ENCODE measurements at regions not wholly inside any gene's neighbourhood (a gene's known extent, or its start where the extent isn't known, plus 50 kb on each side); places are given as distances from the start of the nearest gene placed in this dataset.

DNA sequence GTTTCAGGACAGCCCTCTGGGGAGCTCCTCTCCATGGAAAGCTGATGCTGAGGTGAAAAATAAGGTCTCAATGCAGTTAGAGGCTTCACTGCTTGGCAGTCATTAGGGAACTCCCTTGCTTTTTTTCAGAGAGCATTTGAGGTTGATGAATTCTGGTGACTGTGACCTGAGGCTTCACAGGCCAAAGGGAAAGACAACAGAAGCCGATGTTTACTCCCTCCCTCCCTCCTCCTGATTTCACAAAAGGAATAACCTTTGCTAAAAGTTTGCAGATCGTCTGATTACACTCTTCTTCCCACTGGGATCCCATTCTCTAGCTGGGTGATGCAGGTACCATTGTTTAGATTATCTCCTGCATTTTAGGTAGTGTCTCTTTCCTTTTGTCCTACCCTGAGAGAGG is 329.4 kb downstream of the KIF4B start:
- H3K9me3 ChIP-seq (ENCODE audit: control insufficient read depth in 2 of 3, insufficient read depth in 1 of 3, low read length in 3 of 3), result no peaks in the 10 kb centered on the region
- H3K36me3 ChIP-seq (ENCODE audit: control insufficient read depth in 2 of 3, insufficient read depth in 3 of 3, low read length in 3 of 3), result no peaks in the 10 kb centered on the region
- DNase-seq (no peak), FAIRE-seq (no peak)
- H3K9ac ChIP-seq (ENCODE audit: low read length in 3 of 3), result no peak overlapping the region
- H3K27me3 ChIP-seq (ENCODE audit: control insufficient read depth, insufficient read depth, low read length), result no peaks in the 10 kb centered on the region
- no peak overlapping the region for H3K4me3 ChIP-seq (ENCODE audit: low read length in 3 of 3)
- TF ChIP-seq, protein P1, sequence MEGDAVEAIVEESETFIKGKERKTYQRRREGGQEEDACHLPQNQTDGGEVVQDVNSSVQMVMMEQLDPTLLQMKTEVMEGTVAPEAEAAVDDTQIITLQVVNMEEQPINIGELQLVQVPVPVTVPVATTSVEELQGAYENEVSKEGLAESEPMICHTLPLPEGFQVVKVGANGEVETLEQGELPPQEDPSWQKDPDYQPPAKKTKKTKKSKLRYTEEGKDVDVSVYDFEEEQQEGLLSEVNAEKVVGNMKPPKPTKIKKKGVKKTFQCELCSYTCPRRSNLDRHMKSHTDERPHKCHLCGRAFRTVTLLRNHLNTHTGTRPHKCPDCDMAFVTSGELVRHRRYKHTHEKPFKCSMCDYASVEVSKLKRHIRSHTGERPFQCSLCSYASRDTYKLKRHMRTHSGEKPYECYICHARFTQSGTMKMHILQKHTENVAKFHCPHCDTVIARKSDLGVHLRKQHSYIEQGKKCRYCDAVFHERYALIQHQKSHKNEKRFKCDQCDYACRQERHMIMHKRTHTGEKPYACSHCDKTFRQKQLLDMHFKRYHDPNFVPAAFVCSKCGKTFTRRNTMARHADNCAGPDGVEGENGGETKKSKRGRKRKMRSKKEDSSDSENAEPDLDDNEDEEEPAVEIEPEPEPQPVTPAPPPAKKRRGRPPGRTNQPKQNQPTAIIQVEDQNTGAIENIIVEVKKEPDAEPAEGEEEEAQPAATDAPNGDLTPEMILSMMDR (IDR thresholded peaks at IDR 0.05; ENCODE audit: borderline replicate concordance, extremely low read depth, insufficient read depth), result no peak
- H3K27ac ChIP-seq (ENCODE audit: low read depth in 2 of 2, low read length in 2 of 2), result no peak overlapping the region
- no peaks in the 10 kb centered on the region for H3K4me1 ChIP-seq (ENCODE audit: control insufficient read depth in 2 of 3, insufficient read depth in 2 of 3, low read depth in 1 of 3, low read length in 3 of 3)
- intact Hi-C loops (cut with DNase I), result no loop called here

DNA sequence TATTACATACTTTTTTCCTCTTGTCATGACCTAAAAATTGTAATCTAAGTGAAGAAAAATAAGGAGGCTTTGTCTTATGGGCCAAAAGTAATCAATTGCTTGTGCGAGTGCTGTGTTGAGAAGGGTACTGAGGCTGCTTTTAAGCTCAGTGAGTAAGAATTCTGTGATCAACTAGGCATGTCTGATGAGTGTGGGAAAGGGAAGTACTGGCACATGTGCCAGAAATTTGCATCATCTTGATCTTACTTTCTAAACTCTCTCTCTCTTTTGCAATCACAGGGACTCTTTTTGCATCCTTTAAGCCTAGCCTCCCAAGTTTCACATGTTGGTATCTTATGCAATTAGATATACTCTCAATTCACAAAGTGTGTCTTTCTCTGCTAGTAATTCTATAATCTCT is 329.9 kb downstream of the KIF4B start:
- no peaks in the 10 kb centered on the region for H3K4me1 ChIP-seq (ENCODE audit: control insufficient read depth in 2 of 3, insufficient read depth in 2 of 3, low read depth in 1 of 3, low read length in 3 of 3)
- intact Hi-C loops (cut with DNase I), result no loop called here
- H3K36me3 ChIP-seq (ENCODE audit: control insufficient read depth in 2 of 3, insufficient read depth in 3 of 3, low read length in 3 of 3), result no peaks in the 10 kb centered on the region
- no peak overlapping the region for H3K9ac ChIP-seq (ENCODE audit: low read length in 3 of 3)
- no peak overlapping the region for H3K27ac ChIP-seq (ENCODE audit: low read depth in 2 of 2, low read length in 2 of 2)
- TF ChIP-seq, protein P1 (IDR thresholded peaks at IDR 0.05; ENCODE audit: borderline replicate concordance, extremely low read depth, insufficient read depth), result no peak
- no peaks in the 10 kb centered on the region for H3K9me3 ChIP-seq (ENCODE audit: control insufficient read depth in 2 of 3, insufficient read depth in 1 of 3, low read length in 3 of 3)
- H3K4me3 ChIP-seq (ENCODE audit: low read length in 3 of 3), result no peak overlapping the region
- DNase-seq (no peak), FAIRE-seq (no peak)
- no peaks in the 10 kb centered on the region for H3K27me3 ChIP-seq (ENCODE audit: control insufficient read depth, insufficient read depth, low read length)

DNA sequence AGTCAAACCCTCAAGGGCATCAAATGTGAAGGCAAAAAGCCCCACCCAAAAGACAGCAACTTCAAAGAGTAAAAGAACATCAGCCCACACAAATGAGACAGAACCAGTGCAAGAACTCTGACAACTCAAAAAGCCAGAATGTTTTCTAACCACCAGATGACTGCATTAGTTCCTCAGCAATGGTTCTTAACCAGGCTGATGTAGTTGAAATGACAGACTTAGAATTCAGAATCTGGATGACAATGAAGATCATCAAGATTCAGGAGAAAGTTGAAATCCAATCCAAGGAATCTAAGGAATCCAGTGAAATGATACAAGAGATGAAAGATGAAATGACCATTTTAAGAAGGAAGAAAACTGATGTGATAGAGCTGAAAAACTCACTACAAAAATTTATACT is 339.7 kb downstream of the KIF4B start:
- no peak overlapping the region for H3K9ac ChIP-seq (ENCODE audit: low read length in 3 of 3)
- no peaks in the 10 kb centered on the region for H3K4me1 ChIP-seq (ENCODE audit: control insufficient read depth in 2 of 3, insufficient read depth in 2 of 3, low read depth in 1 of 3, low read length in 3 of 3)
- no peak overlapping the region for H3K27ac ChIP-seq (ENCODE audit: low read depth in 2 of 2, low read length in 2 of 2)
- H3K36me3 ChIP-seq (ENCODE audit: control insufficient read depth in 2 of 3, insufficient read depth in 3 of 3, low read length in 3 of 3), result no peaks in the 10 kb centered on the region
- TF ChIP-seq, protein P1 (IDR thresholded peaks at IDR 0.05; ENCODE audit: borderline replicate concordance, extremely low read depth, insufficient read depth), result no peak
- intact Hi-C loops (cut with DNase I), result no loop called here
- peaks cover 0 to 16% (median 1%) of the 10 kb centered on the region in 3 donors for H3K9me3 ChIP-seq (ENCODE audit: control insufficient read depth in 2 of 3, insufficient read depth in 1 of 3, low read length in 3 of 3)
- DNase-seq (no peak), FAIRE-seq (no peak)
- H3K4me3 ChIP-seq (ENCODE audit: low read length in 3 of 3), result no peak overlapping the region
- no peaks in the 10 kb centered on the region for H3K27me3 ChIP-seq (ENCODE audit: control insufficient read depth, insufficient read depth, low read length)

DNA sequence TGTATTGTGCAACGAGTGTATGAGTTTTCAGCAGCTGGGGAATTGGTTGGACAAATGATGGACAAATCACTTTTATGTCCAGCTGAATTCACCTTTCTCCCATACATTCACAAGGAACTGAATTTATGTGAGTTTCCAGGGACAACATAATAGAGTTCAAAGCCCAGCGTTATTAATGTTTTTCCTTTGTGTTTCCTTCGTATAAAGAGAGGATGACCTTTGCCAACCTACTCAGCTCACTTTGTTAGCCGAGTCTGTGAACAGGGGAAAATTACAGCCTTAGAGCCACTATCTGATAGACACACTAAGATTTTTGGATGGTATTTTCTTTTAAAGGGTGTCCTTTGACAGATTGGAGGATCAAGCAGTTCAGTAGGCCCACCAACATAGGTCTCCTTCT is 352.5 kb downstream of the KIF4B start:
- Histone ChIP-seq H3K27ac (ENCODE audit: low read depth in 2 of 2, low read length in 2 of 2) (no peak overlapping the region), H3K36me3 (ENCODE audit: control insufficient read depth in 2 of 3, insufficient read depth in 3 of 3, low read length in 3 of 3) (no peaks in the 10 kb centered on the region), H3K4me1 (ENCODE audit: control insufficient read depth in 2 of 3, insufficient read depth in 2 of 3, low read depth in 1 of 3, low read length in 3 of 3) (no peaks in the 10 kb centered on the region), H3K9ac (ENCODE audit: low read length in 3 of 3) (no peak overlapping the region), H3K4me3 (ENCODE audit: low read length in 3 of 3) (no peak overlapping the region), H3K9me3 (ENCODE audit: control insufficient read depth in 2 of 3, insufficient read depth in 1 of 3, low read length in 3 of 3) (no peaks in the 10 kb centered on the region), H3K27me3 (ENCODE audit: control insufficient read depth, insufficient read depth, low read length) (no peaks in the 10 kb centered on the region)
- TF ChIP-seq, protein P1 (IDR thresholded peaks at IDR 0.05; ENCODE audit: borderline replicate concordance, extremely low read depth, insufficient read depth), result no peak
- FAIRE-seq (no peak), DNase-seq (no peak)
- intact Hi-C loops (cut with DNase I), result no loop called here

Measured in kidney (tissue), 13 donors.